GM21737 (cell line): ENCODE measurements at regions not wholly inside any gene's neighbourhood (a gene's known extent, or its start where the extent isn't known, plus 50 kb on each side); places are given as distances from the start of the nearest gene placed in this dataset.
"Not testable (repeated sequence)": the region's sequence is repeated elsewhere in the genome, so short reads cannot be mapped to it uniquely, and the experiment has no call there.

Experiments used
- ATAC-seq: cut with Tn5 transposase; IDR thresholded peaks from one replicate; pipeline ENCODE4 v1.9.1; 2021; ENCODE audit warnings: mild to moderate bottlenecking, moderate library complexity; ENCODE audit not compliant: unreplicated experiment

GRCh38 chr1:61028136-61028535 lies 54.2 kb upstream of the NFIA start:
- ATAC-seq, result no peak

GRCh38 chr1:61018068-61018467 lies 64.3 kb upstream of the NFIA start:
- ATAC-seq, result not testable (repeated sequence)

DNA sequence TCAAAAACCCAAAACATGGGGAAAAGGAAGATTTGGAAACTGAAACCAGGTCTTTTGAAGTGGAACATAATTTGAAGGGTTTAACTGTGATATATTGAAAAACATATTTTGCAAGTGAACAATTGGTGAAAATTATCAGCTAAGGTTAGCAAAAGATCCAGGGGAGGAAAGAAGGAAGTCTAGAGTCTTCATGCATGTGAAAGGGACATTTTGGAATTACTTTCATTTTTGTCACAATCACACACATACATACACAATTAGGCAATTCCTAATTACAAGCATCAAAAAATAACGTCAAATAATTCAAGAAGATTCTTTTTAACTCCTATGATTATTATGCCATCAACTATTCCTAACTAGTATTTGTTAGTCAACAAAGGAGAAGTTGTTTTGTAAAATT lies 64.7 kb upstream of the NFIA start:
- ATAC-seq, result no peak

GRCh38 chr1:61013946-61014667 lies 68.3 kb upstream of the NFIA start:
- no peak for ATAC-seq

DNA sequence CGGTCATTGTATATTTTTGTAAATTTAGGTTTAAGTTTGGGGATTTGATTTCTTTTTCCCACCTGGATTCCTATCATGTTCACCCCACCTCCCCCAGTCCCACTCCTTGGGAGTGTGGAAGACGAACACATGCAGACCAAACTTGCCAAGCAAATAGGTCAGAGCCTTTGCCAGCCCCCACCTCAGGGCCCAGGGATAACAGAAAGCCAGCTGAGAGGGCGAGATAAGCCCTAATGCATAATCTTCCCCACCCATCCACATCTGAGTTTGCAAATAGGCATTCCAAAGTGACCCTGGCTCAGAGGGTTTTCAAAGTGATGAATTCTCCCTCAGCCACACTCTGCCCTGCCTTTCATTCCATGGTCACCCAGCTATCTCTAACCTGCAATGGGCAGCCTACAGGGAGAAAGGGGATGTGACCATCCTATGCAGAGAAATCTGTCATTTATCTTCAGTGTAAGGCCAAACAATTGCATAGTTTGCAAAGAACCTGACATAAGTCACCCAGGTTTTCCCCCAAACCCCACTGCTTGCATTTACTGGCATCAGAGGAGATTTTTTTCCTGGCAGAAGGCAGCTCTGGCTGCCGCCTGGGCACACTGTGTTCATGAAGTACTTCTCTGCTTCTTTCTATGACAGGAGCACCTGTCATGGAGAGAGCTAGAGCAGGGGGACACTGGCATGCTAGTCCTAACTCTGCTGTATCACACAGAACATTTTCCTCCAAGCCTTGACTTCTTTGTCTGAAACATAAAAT lies 69.0 kb upstream of the NFIA start:
- no peak for ATAC-seq

DNA sequence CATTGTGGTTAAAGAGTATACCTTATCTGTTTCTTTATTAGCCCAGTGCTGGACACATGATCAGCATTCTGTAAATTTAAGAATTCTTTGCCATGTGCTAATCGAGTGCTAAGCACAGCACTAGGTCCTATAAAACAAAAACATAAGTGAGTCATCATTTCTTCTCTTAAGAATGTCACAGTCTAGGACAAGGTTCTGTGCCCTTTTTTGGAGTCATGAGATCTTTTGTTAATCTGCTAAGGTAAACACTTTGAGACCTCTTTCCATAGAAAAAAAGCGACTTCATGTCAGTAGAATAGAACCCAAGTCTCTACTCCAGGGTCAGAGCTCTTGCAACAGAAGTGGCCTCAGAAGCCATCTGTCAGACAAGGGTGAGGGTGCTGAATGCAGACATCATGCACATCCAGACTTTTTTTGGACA lies 70.0 kb upstream of the NFIA start:
- ATAC-seq, result no peak

- no peak for ATAC-seq
Measured at GRCh38 chr1:61011561-61012263, 70.6 kb upstream of the NFIA start.

GRCh38 chr1:61007534-61008364 lies 74.6 kb upstream of the NFIA start:
- ATAC-seq, result no peak

DNA sequence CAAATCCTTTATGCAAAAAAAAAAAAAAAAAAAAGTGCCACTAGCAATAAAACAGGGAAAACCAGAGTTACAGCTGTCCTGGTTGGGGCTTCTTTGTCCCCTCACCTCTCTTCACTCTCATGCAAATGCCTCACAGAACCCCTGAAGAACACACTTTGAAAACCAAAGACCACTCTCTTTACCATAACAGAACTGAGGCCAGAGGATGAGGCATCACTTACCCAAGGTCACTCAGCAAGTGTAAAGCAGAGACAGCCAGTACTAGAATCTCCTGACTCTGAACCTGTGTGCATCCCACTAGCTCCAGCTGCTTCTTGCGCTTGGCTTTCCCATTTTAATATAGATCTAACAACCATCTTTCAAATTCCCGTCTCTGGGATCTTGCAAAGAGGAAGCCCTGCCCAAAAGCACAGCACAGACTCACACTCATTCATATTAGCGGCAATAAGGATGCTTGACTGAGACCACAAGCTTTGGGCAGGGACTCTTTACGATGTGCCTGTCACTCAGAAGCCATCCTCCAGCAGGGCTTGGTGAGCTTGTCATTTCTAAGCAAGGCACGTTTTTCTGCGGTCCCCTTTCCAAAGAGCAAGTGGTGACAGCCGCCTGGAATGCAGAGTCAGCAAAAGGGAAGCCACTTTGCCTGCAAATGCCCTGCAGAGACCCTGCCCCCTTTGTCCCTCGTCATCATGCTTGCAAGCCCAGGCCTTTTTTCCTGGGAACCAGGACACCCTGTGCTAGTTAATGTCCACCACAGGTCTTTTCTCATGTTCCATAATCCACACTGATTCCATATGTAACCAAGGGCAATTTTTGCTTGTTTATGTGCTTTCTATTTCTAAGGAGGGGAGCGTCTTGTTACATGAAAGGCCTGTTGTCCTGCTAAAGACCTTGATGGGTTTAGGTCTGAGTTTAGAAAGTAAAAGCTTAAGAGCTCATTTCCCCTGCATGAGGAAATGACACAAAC lies 76.5 kb upstream of the NFIA start:
- ATAC-seq, result no peak

GRCh38 chr1:61004262-61005003 lies 77.9 kb upstream of the NFIA start:
- ATAC-seq, result no peak

DNA sequence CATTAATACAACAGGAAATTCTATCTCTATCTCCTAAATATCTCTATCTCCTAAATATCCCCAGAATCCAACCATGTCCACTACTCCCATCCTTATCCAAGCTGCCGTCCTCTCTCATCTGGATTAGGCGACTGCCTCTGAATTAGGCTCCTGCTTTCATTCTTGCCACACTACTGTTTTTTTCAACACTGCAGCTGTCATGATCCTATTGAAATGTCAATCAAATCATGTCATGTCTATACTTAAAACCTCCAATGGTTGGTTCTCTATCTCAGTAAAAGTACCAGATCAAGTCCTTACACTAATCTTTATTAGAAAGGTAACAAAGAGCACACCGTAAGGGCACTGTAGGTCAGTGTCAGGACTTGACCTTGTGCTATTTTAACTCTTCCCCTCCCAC lies 82.0 kb upstream of the NFIA start:
- no peak for ATAC-seq

DNA sequence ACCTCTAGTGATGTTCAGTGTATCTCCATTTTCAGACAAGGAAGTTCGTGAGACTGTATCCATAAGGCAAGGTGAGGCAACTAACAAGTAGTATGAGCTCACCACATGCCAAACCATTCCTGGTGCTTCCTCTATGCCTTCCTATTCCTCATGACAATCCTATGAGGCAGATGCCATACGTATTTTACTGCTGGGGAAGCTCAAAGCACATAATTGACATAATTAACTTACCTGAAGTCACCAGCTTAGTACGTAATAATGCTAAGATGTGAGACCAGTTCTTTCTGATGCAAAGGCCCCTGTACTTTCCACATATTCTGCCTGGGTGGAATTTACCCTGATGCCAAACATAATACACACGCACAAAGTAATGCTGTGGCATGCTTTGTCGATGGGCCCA lies 83.6 kb upstream of the NFIA start:
- ATAC-seq, result no peak

DNA sequence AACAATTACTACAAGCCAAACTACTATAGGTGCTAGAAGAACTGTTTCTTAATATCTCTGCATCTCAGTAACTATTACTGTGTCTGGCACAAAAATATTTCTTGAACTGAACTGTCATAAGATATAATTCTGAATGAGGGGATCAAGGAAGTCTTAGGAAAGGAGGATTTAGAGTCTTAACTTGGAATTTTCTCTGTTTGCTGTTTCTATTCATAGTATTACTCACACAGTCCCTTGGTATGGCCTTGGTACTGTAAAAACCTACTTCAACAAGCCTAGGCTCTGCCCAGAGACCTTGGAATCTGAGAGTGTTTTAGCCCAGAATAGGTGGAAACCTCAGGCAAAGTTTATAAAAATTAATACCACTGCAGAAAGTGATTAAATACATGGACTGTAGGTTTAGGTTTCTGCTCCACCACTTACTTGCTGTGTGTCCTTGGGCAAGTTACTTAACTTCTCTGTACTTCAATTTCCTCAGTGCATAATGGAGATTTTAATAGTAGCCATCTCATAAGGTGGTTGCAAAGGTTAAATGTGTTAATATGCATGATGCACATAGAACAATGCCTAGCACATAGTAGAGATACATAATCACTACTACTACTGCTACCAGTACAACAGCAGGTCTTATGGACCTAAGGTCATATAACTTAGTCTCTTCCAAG lies 87.4 kb upstream of the NFIA start:
- ATAC-seq, result no peak

DNA sequence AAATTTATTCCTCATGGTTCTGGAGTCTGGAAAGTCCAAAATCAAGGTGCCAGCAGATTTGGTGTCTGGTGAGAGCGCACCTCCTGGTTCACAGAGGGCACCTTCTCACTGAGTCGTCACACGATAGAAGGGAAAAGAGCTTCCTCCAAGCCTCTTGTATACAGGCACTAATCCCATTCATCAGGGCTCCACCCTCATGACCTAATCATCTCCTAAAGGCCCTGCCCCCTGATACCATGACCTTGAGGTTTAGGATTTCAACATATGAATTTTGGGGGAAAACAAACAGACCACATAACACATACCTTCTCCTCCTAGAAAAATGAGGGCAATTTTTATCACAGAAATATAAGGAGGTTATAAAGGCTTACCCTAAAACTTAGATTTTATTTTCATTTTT lies 88.0 kb upstream of the NFIA start:
- ATAC-seq, result no peak

- ATAC-seq, result no peak
Measured at GRCh38 chr1:60992165-60992564, 90.2 kb upstream of the NFIA start.

- no peak for ATAC-seq
Measured at GRCh38 chr1:60990714-60991090, 91.7 kb upstream of the NFIA start.

DNA sequence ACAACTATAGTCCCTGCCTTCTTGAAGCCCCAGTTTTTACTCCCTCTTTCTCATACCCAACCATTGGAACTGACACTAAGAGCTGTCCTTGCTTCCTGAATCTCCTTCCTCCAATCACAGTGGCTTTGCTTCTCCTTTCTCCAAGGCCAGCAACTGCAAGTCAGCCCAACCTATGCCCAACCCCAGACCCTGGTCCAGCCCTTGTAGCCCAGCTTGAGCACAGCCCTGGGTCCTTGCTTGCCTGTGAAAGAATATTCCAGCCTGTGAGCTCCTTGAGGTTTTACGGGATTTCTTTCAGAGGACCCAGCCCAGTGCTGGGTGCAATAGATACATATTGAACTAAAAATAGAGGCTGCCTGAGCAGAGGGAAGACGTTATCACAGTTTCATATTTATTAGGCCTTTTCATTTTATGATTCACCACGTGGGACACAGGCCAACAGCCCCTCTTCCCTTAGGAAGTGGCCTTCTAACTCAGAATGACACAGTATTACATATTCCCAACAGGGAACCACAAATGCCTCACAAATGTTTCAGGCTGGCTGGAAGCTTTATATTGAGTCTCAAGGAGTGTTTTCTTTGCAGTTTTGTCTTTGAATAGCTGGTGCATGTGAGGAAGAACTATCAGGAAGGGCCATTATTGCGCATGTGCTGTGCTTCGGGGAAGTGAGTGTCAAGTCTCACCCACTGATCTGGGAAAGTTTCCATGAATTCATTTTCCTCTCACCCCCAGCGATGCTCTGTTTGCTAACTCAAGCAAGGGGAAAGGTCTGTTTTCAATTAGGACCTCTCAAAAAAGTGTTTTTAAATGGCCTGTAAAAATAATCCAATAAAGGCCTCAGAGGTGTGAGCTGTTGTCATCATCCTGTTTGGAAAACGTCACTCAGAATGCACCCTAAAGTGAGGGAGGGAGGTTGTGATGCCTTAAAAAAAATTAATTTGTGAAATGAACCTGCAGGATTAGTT lies 92.3 kb upstream of the NFIA start:
- ATAC-seq, result no peak

GRCh38 chr1:60988891-60989290 lies 93.5 kb upstream of the NFIA start:
- no peak for ATAC-seq
